Neural cell (in vitro differentiated cells): ENCODE measurements at regions not wholly inside any gene's neighbourhood (a gene's known extent, or its start where the extent isn't known, plus 50 kb on each side); places are given as distances from the start of the nearest gene placed in this dataset.

Experiments used
- H2AFZ ChIP-seq: fragments of 200-600, 300-800 bp; sonication (generic), shearing (Covaris generic); 2 replicates; pipeline ENCODE4 v1.6.0; 2014; ENCODE audit warnings: low read depth, mild to moderate bottlenecking, antibody characterized with exemption, low read length, moderate library complexity
- H3F3A ChIP-seq: fragments of 200-600 bp; shearing (Covaris generic); 2 replicates; pipeline ENCODE4 v1.6.1; 2016; ENCODE audit warnings: mild to moderate bottlenecking, moderate library complexity, mixed read lengths, antibody characterized with exemption, low read length; ENCODE audit not compliant: insufficient read depth, poor library complexity, severe bottlenecking
- H3K27ac ChIP-seq: fragments of 200-600, 300-800 bp; sonication (generic), shearing (Covaris generic); 2 replicates; pipeline ENCODE4 v1.5.1; 2014; ENCODE audit warnings: mild to moderate bottlenecking, low read length, moderate library complexity
- H3K27me3 ChIP-seq: fragments of 300-800, 200-600 bp; sonication (generic), shearing (Covaris generic); 2 replicates; pipeline ENCODE4 v1.6.0; 2014; ENCODE audit warnings: mild to moderate bottlenecking, low read depth, low read length, moderate library complexity; ENCODE audit not compliant: insufficient read depth
- H3K36me3 ChIP-seq: fragments of 300-800, 200-600 bp; sonication (generic), shearing (Covaris generic); 2 replicates; pipeline ENCODE4 v1.5.1; 2014; ENCODE audit warnings: mild to moderate bottlenecking, antibody characterized with exemption, low read length, moderate library complexity; ENCODE audit not compliant: insufficient read depth
- H3K4me2 ChIP-seq: fragments of 300-800, 200-600 bp; sonication (generic), shearing (Covaris generic); 2 replicates; pipeline ENCODE4 v1.6.0; 2014; ENCODE audit warnings: mild to moderate bottlenecking, low read length
- H3K4me3 ChIP-seq: fragments of 300-800, 200-600 bp; sonication (generic), shearing (Covaris generic); 2 replicates; pipeline ENCODE4 v1.5.1; 2014; ENCODE audit warnings: mild to moderate bottlenecking, low read length, moderate library complexity
- H3K79me2 ChIP-seq: fragments of 200-600 bp; shearing (Covaris generic); replicated peaks from 2 replicates; pipeline ENCODE4 v1.6.0; 2014; ENCODE audit warnings: mild to moderate bottlenecking, low read length, moderate library complexity; ENCODE audit not compliant: insufficient read depth
- H3K9ac ChIP-seq: fragments of 300-800, 200-600 bp; sonication (generic), shearing (Covaris generic); 2 replicates; pipeline ENCODE4 v1.6.1; 2016; ENCODE audit warnings: mild to moderate bottlenecking, low read length, mixed read lengths
- H3K9me2 ChIP-seq: fragments of 200-600 bp; shearing (Covaris generic); 2 replicates; pipeline ENCODE4 v1.6.1; 2016; ENCODE audit warnings: mild to moderate bottlenecking, low read length, mixed read lengths; ENCODE audit not compliant: insufficient read depth
- H3K9me3 ChIP-seq: fragments of 200-600, 300-800 bp; sonication (generic), shearing (Covaris generic); 2 replicates; pipeline ENCODE4 v1.6.1; 2016; ENCODE audit warnings: mild to moderate bottlenecking, mixed run types, low read length, moderate library complexity, mixed read lengths
- H4K20me1 ChIP-seq: fragments of 200-600 bp; shearing (Covaris generic); 2 replicates; pipeline ENCODE4 v1.6.1; 2016; ENCODE audit warnings: mild to moderate bottlenecking, mixed run types; ENCODE audit not compliant: insufficient read depth
- CTCF ChIP-seq: fragments of 450-650 bp; IDR thresholded peaks from 2 replicates; pipeline ENCODE4 v1.5.1; 2014; ENCODE audit warnings: antibody characterized with exemption, mild to moderate bottlenecking, moderate library complexity; ENCODE audit not compliant: poor library complexity, severe bottlenecking
- EP300 ChIP-seq: fragments of 450-650 bp; conservative IDR thresholded peaks from 2 replicates; pipeline ENCODE4 v1.6.1; 2014; ENCODE audit warnings: antibody characterized with exemption, mild to moderate bottlenecking, moderate library complexity; ENCODE audit not compliant: poor library complexity, severe bottlenecking
- EZH2 ChIP-seq: fragments of 200-600, 300-800 bp; shearing (Covaris generic), sonication (generic); IDR thresholded peaks from 2 replicates; pipeline ENCODE4 v1.6.1; 2014; ENCODE audit warnings: antibody characterized with exemption, low read length, borderline replicate concordance, mild to moderate bottlenecking; ENCODE audit not compliant: insufficient read depth, poor library complexity, severe bottlenecking
- MXI1 ChIP-seq: fragments of 450-650 bp; conservative IDR thresholded peaks from 2 replicates; pipeline ENCODE4 v1.6.1; 2014; ENCODE audit warnings: antibody characterized with exemption, mild to moderate bottlenecking; ENCODE audit not compliant: poor library complexity, severe bottlenecking
- RAD21 ChIP-seq: fragments of 450-650 bp; conservative IDR thresholded peaks from 2 replicates; pipeline ENCODE4 v1.6.1; 2014; ENCODE audit warnings: antibody characterized with exemption, mild to moderate bottlenecking, moderate library complexity
- REST ChIP-seq: IDR thresholded peaks from 2 replicates; pipeline ENCODE4 v1.6.1; 2012; ENCODE audit warnings: borderline replicate concordance
- TAF1 ChIP-seq: IDR thresholded peaks from 2 replicates; pipeline ENCODE4 v1.6.1; 2012; ENCODE audit warnings: low read depth

- H3K4me2 ChIP-seq, result no peak overlapping the region
- TF ChIP-seq REST (no peak), EP300 (no peak), RAD21 (no peak), MXI1 (no peak), CTCF (no peak), EZH2 (no peak)
- H3K27ac ChIP-seq, result no peak overlapping the region
- H3K27me3 ChIP-seq, result no peaks in the 10 kb centered on the region
- H3K4me3 ChIP-seq, result no peak overlapping the region
- H4K20me1 ChIP-seq, result no peaks in the 10 kb centered on the region
- no peaks in the 10 kb centered on the region for H3K9me2 ChIP-seq
- H3F3A ChIP-seq, result no peaks in the 10 kb centered on the region
- no peaks in the 10 kb centered on the region for H3K79me2 ChIP-seq
- no peak overlapping the region for H2AFZ ChIP-seq
- no peaks in the 10 kb centered on the region for H3K9me3 ChIP-seq
- H3K36me3 ChIP-seq, result no peaks in the 10 kb centered on the region
- no peak overlapping the region for H3K9ac ChIP-seq
Measured at GRCh38 chr20:46832555-46832954, 62.1 kb upstream of the EYA2 start.

GRCh38 chr20:46833360-46833759 lies 61.3 kb upstream of the EYA2 start:
- Histone ChIP-seq H3K4me3 (no peak overlapping the region), H3K9ac (no peak overlapping the region), H3F3A (no peaks in the 10 kb centered on the region), H3K4me2 (no peak overlapping the region), H3K9me3 (no peaks in the 10 kb centered on the region), H3K27me3 (no peaks in the 10 kb centered on the region), H3K9me2 (no peaks in the 10 kb centered on the region), H3K36me3 (no peaks in the 10 kb centered on the region), H3K27ac (no peak overlapping the region), H4K20me1 (no peaks in the 10 kb centered on the region), H2AFZ (no peak overlapping the region), H3K79me2 (no peaks in the 10 kb centered on the region)
- TF ChIP-seq REST, result no peak
- no peak for TF ChIP-seq CTCF
- no peak for TF ChIP-seq TAF1
